HepG2 (cell line): ENCODE measurements at regions not wholly inside any gene's neighbourhood (a gene's known extent, or its start where the extent isn't known, plus 50 kb on each side); places are given as distances from the start of the nearest gene placed in this dataset.

ENCODE experiments used
- CC2D1A ChIP-seq: sonication (generic); formaldehyde crosslinking; IDR thresholded peaks from 2 replicates; pipeline ENCODE4 v1.8.1; 2023; ENCODE audit warnings: mild to moderate bottlenecking, missing genetic modification reagents
- HNF4G ChIP-seq, 2 experiments: sonication (generic) in 1 of 2; formaldehyde crosslinking in 1 of 2; IDR thresholded peaks; 2 replicates each; pipeline versions ENCODE4 v1.4.0 to v1.6.1; 2011 to 2020; ENCODE audit warnings: borderline replicate concordance in 2 of 2, low read depth in 2 of 2, mild to moderate bottlenecking in 2 of 2, low read length in 1 of 2, missing genetic modification reagents in 1 of 2, moderate library complexity in 1 of 2
- MATR3 ChIP-seq: sonication (generic); formaldehyde crosslinking; IDR thresholded peaks from 2 replicates; pipeline ENCODE4 v1.4.0; 2020; ENCODE audit warnings: missing genetic modification reagents
- MED13 ChIP-seq: sonication (generic); formaldehyde crosslinking; IDR thresholded peaks from 2 replicates; pipeline ENCODE4 v1.5.0; 2020; ENCODE audit warnings: missing genetic modification reagents
- MEF2D ChIP-seq: sonication (generic); formaldehyde crosslinking; IDR thresholded peaks from 2 replicates; pipeline ENCODE4 v1.5.1; 2020; ENCODE audit warnings: mild to moderate bottlenecking, missing genetic modification reagents
- MIXL1 ChIP-seq: IDR thresholded peaks from 2 replicates; pipeline ENCODE4 v1.6.1; 2016
- MNT ChIP-seq: fragments of 450-650 bp; IDR thresholded peaks from 2 replicates; pipeline ENCODE4 v1.6.1; 2016
- PAWR ChIP-seq: sonication (generic); formaldehyde crosslinking; IDR thresholded peaks from 2 replicates; pipeline ENCODE4 v1.4.0; 2020; ENCODE audit warnings: missing genetic modification reagents, mild to moderate bottlenecking, borderline replicate concordance
- PAXIP1 ChIP-seq: sonication (generic); formaldehyde crosslinking; conservative IDR thresholded peaks from 2 replicates; pipeline ENCODE4 v1.4.0; 2020; ENCODE audit warnings: mild to moderate bottlenecking, missing genetic modification reagents, moderate library complexity
- RBFOX2 ChIP-seq: fragments of 200-400 bp; formaldehyde crosslinking; IDR thresholded peaks from 2 replicates; pipeline ENCODE4 v1.6.1; 2017; ENCODE audit warnings: low read depth, mild to moderate bottlenecking, low read length
- RORA ChIP-seq: sonication (generic); formaldehyde crosslinking; IDR thresholded peaks from 2 replicates; pipeline ENCODE4 v1.5.0; 2020; ENCODE audit warnings: mild to moderate bottlenecking, missing genetic modification reagents, moderate library complexity
- SOX13 ChIP-seq, 3 experiments: fragments of 450-650 bp in 1 of 3; sonication (generic) in 1 of 3; formaldehyde crosslinking in 1 of 3; IDR thresholded peaks in 2 of 3; conservative IDR thresholded peaks in 1 of 3; 2 replicates each; pipeline versions ENCODE4 v1.5.0 to v1.6.1; 2016 to 2020; ENCODE audit warnings: antibody characterized with exemption in 1 of 3, mild to moderate bottlenecking in 1 of 3, missing compliant biosample characterization in 1 of 3, missing genetic modification reagents in 1 of 3, moderate library complexity in 1 of 3
- SRSF4 ChIP-seq: fragments of 200-400 bp; formaldehyde crosslinking; IDR thresholded peaks from one replicate; pipeline ENCODE4 v1.6.1; 2018; ENCODE audit warnings: mild to moderate bottlenecking, low read depth, low read length, moderate library complexity; ENCODE audit not compliant: poor library complexity, severe bottlenecking
- THAP9 ChIP-seq: sonication (generic); formaldehyde crosslinking; IDR thresholded peaks from 2 replicates; pipeline ENCODE4; 2020; ENCODE audit warnings: missing genetic modification reagents, mild to moderate bottlenecking, borderline replicate concordance
- ZNF333 ChIP-seq: sonication (generic); formaldehyde crosslinking; IDR thresholded peaks from 2 replicates; pipeline ENCODE4 v1.4.0; 2020; ENCODE audit warnings: mild to moderate bottlenecking, missing genetic modification reagents, borderline replicate concordance
- ZNF605 ChIP-seq: sonication (generic); formaldehyde crosslinking; IDR thresholded peaks from 2 replicates; pipeline ENCODE4 v1.8.0; 2022; ENCODE audit warnings: mild to moderate bottlenecking, missing genetic modification reagents
- ZNF788 ChIP-seq: sonication (generic); formaldehyde crosslinking; IDR thresholded peaks from 2 replicates; pipeline ENCODE4 v1.5.0; 2020; ENCODE audit warnings: mild to moderate bottlenecking, missing genetic modification reagents, borderline replicate concordance
- ZNF816 ChIP-seq: sonication (generic); formaldehyde crosslinking; IDR thresholded peaks from 2 replicates; pipeline ENCODE4 v1.8.0; 2022; ENCODE audit warnings: missing genetic modification reagents, mild to moderate bottlenecking, borderline replicate concordance
- ZNF878 ChIP-seq: sonication (generic); formaldehyde crosslinking; IDR thresholded peaks from 2 replicates; pipeline ENCODE4 v1.8.1; 2023; ENCODE audit warnings: mild to moderate bottlenecking, missing genetic modification reagents, moderate library complexity

- peak; percentile 96 for TF ChIP-seq ZNF788
- TF ChIP-seq ZNF333 (CRISPR knock-in tag) = no peak
- no peak for TF ChIP-seq SOX13 (IDR thresholded peaks at IDR 0.05)
- TF ChIP-seq SOX13 (CRISPR knock-in tag; conservative IDR thresholded peaks at IDR 0.05 in 1 of 2, IDR thresholded peaks at IDR 0.05 in 1 of 2) = peak in 1 of 2 experiments; percentile 63; a peak in 2 of 4 replicates
- TF ChIP-seq RORA (CRISPR knock-in tag) = no peak
- peak; percentile 54; the same call in 1 of the 2 replicates for TF ChIP-seq ZNF605 (CRISPR knock-in tag)
- no peak for TF ChIP-seq THAP9 (CRISPR knock-in tag)
- TF ChIP-seq PAWR (CRISPR knock-in tag) = 0 out of 2 replicates have a peak, but pooled peaks have one; percentile 31
- TF ChIP-seq MED13 (CRISPR knock-in tag) = no peak
- TF ChIP-seq ZNF816 = peak; percentile 74
- peak; percentile 62; the same call in 1 of the 2 replicates for TF ChIP-seq MEF2D (CRISPR knock-in tag)
- no peak for TF ChIP-seq HNF4G (IDR thresholded peaks at IDR 0.05; ENCODE audit: borderline replicate concordance, low read depth, low read length)
- TF ChIP-seq HNF4G (CRISPR knock-in tag; IDR thresholded peaks at IDR 0.05; ENCODE audit: borderline replicate concordance, low read depth) = 0 out of 2 replicates have a peak, but pooled peaks have one; percentile 29
- TF ChIP-seq ZNF878 (CRISPR knock-in tag) = peak; percentile 88; the same call in 1 of the 2 replicates
- no peak for TF ChIP-seq CC2D1A (CRISPR knock-in tag)
- 0 out of 2 replicates have a peak, but pooled peaks have one; percentile 31 for TF ChIP-seq MIXL1 (CRISPR knock-in tag)
- TF ChIP-seq MNT = peak; percentile 81
- no peak for TF ChIP-seq RBFOX2
- TF ChIP-seq SRSF4 = no peak
- peak; percentile 88 for TF ChIP-seq PAXIP1 (CRISPR knock-in tag)
- no peak for TF ChIP-seq MATR3 (CRISPR knock-in tag)
Observed at GRCh38 chr13:26961890-26962615, 201.5 kb upstream of the GPR12 start (continued).
